Endothelial cell of umbilical vein (primary cell): ENCODE measurements at regions not wholly inside any gene's neighbourhood (a gene's known extent, or its start where the extent isn't known, plus 50 kb on each side); places are given as distances from the start of the nearest gene placed in this dataset.

ENCODE experiments used
- BruUV-seq: library from RNA; stranded (reverse); fragments of 400-500 nt; replicated peaks from 2 replicates; lab custom pipeline; 2021; lab: Mats Ljungman, UMichigan
- CTCF ChIA-PET: fragments of 300-600, 350-600 bp; sonication (Branson Sonifier 250); formaldehyde crosslinking; loops from one replicate; lab custom pipeline; 2021; ENCODE audit warnings: antibody characterized with exemption, inconsistent platforms; lab: Charles Lee
- POLR2A ChIA-PET: fragments of 300-600, 350-600 bp; sonication (Branson Sonifier 250); formaldehyde crosslinking; loops from one replicate; lab custom pipeline; 2021; ENCODE audit warnings: antibody characterized with exemption, inconsistent platforms; lab: Charles Lee
- DNase-seq: peaks from one replicate; pipeline ENCODE4 v3.0.0-alpha.2; 2011; ENCODE audit warnings: low read depth, low spot score
- FAIRE-seq: peaks from 2 replicates; lab custom pipeline; 2011; peaks lifted over from hg19 to GRCh38; lab: Jason Lieb, UNC
- H2AFZ ChIP-seq: 2 replicates; pipeline ENCODE4 v1.6.0; 2012; ENCODE audit warnings: low read depth, low read length, control low read depth, inconsistent platforms
- H3K27ac ChIP-seq: 2 replicates; pipeline ENCODE4 v1.5.1; 2011; ENCODE audit warnings: low read depth, mild to moderate bottlenecking, control low read depth, low read length, moderate library complexity; ENCODE audit not compliant: insufficient read depth
- H3K27me3 ChIP-seq, 2 experiments: 2 replicates each; pipeline versions ENCODE4 v1.6.0 to v1.6.1; 2011; ENCODE audit warnings: low read length in 2 of 2, mixed read lengths in 1 of 2; ENCODE audit not compliant: control insufficient read depth in 2 of 2, insufficient read depth in 2 of 2
- H3K36me3 ChIP-seq, 2 experiments: 2 replicates in 1 of 2; 3 replicates in 1 of 2; pipeline ENCODE4 v1.5.1; 2011; ENCODE audit warnings: low read length in 2 of 2, mild to moderate bottlenecking in 1 of 2, moderate library complexity in 1 of 2; ENCODE audit not compliant: control insufficient read depth in 2 of 2, insufficient read depth in 2 of 2; ENCODE audit errors: extremely low read depth in 1 of 2
- H3K4me1 ChIP-seq: 3 replicates; pipeline ENCODE4 v1.5.1; 2011; ENCODE audit warnings: mild to moderate bottlenecking, low read length; ENCODE audit not compliant: control insufficient read depth, insufficient read depth; ENCODE audit errors: extremely low read depth
- H3K4me2 ChIP-seq: 2 replicates; pipeline ENCODE4 v1.6.1; 2011; ENCODE audit warnings: low read length, control low read depth, mixed read lengths; ENCODE audit not compliant: insufficient read depth
- H3K4me3 ChIP-seq, 3 experiments: fragments of 200-600 bp in 1 of 3; sonication (generic), shearing (Covaris generic) in 1 of 3; replicated peaks in 1 of 3; 2 replicates each; pipeline ENCODE4 v1.5.1; 2011 to 2016; ENCODE audit warnings: control low read depth in 3 of 3, low read length in 3 of 3, mild to moderate bottlenecking in 2 of 3, inconsistent platforms in 1 of 3, low read depth in 1 of 3, moderate library complexity in 1 of 3; ENCODE audit not compliant: insufficient read depth in 1 of 3
- H3K79me2 ChIP-seq: 2 replicates; pipeline ENCODE4 v1.6.0; 2012; ENCODE audit warnings: low read length, inconsistent platforms; ENCODE audit not compliant: control insufficient read depth, insufficient read depth
- H3K9ac ChIP-seq: replicated peaks from 2 replicates; pipeline ENCODE3; 2011; ENCODE audit warnings: low read length, control low read depth; ENCODE audit not compliant: insufficient read depth; ENCODE audit errors: extremely low read depth
- H3K9me1 ChIP-seq: replicated peaks from 3 replicates; pipeline ENCODE4 v1.6.0; 2011; ENCODE audit warnings: mild to moderate bottlenecking, low read length; ENCODE audit not compliant: control insufficient read depth, insufficient read depth; ENCODE audit errors: extremely low read depth
- H3K9me3 ChIP-seq: replicated peaks from 2 replicates; pipeline ENCODE4 v1.5.1; 2012; ENCODE audit warnings: low read length, inconsistent platforms; ENCODE audit not compliant: control insufficient read depth, insufficient read depth
- H4K20me1 ChIP-seq: replicated peaks from 2 replicates; pipeline ENCODE3; 2011; ENCODE audit warnings: mild to moderate bottlenecking, low read length; ENCODE audit not compliant: control insufficient read depth, insufficient read depth; ENCODE audit errors: extremely low read depth
- EZH2 ChIP-seq: IDR thresholded peaks from 2 replicates; pipeline ENCODE4 v1.6.1; 2012; ENCODE audit warnings: borderline replicate concordance, low read depth, mild to moderate bottlenecking, moderate library complexity, low read length, inconsistent platforms; ENCODE audit not compliant: severe bottlenecking
- FOS ChIP-seq: IDR thresholded peaks from 2 replicates; pipeline ENCODE4 v1.6.1; 2011; ENCODE audit warnings: mild to moderate bottlenecking, low read length, moderate library complexity, borderline replicate concordance; ENCODE audit not compliant: insufficient read depth
- GATA2 ChIP-seq: IDR thresholded peaks from 2 replicates; pipeline ENCODE4 v1.7.0; 2011; ENCODE audit warnings: low read depth, mild to moderate bottlenecking, moderate library complexity, mixed read lengths, low read length; ENCODE audit not compliant: insufficient read length, insufficient read depth
- JUN ChIP-seq: IDR thresholded peaks from 2 replicates; pipeline ENCODE4 v1.6.1; 2011; ENCODE audit warnings: borderline replicate concordance, low read depth; ENCODE audit not compliant: insufficient read length, insufficient read depth
- MYC ChIP-seq: IDR thresholded peaks from one replicate; pipeline ENCODE4 v1.6.1; 2011; ENCODE audit warnings: mild to moderate bottlenecking, low read depth, low read length
- POLR2A ChIP-seq: IDR thresholded peaks from 2 replicates; pipeline ENCODE4 v1.6.1; 2012; ENCODE audit warnings: low read depth, mild to moderate bottlenecking, control low read depth, low read length
- POLR2AphosphoS5 ChIP-seq: IDR thresholded peaks from 2 replicates; pipeline ENCODE4 v1.6.1; 2012; ENCODE audit warnings: low read depth, mild to moderate bottlenecking, control low read depth, low read length, moderate library complexity; ENCODE audit not compliant: insufficient read depth
- dilution Hi-C: fragments of 300-500 bp; cut with MboI; formaldehyde crosslinking; loops from one replicate; pipeline ENCODE4 v1.15.0; 2019; ENCODE audit warnings: low sequenced_read_pairs; ENCODE audit not compliant: extremely low pct_ligation_motif_present
- intact Hi-C: fragments of 100-400 bp; cut with micrococcal nuclease; formaldehyde crosslinking; loops from one replicate; pipeline ENCODE4 v1.10.0; 2022
- TF ChIP-seq, protein P1 (sequence below): IDR thresholded peaks from 2 replicates; pipeline ENCODE4 v1.6.1; 2011; ENCODE audit not compliant: insufficient read depth, insufficient read length
- TF ChIP-seq, protein P2 (sequence below), 2 donors: IDR thresholded peaks; 1 replicate in 1 of 2; 2 replicates in 1 of 2; pipeline ENCODE4 v1.5.1; 2011; ENCODE audit warnings: low read length in 2 of 2, mild to moderate bottlenecking in 2 of 2, moderate library complexity in 2 of 2, control low read depth in 1 of 2, inconsistent platforms in 1 of 2, low read depth in 1 of 2; ENCODE audit not compliant: insufficient read depth in 1 of 2; ENCODE audit errors: extremely low read depth in 1 of 2

DNA sequence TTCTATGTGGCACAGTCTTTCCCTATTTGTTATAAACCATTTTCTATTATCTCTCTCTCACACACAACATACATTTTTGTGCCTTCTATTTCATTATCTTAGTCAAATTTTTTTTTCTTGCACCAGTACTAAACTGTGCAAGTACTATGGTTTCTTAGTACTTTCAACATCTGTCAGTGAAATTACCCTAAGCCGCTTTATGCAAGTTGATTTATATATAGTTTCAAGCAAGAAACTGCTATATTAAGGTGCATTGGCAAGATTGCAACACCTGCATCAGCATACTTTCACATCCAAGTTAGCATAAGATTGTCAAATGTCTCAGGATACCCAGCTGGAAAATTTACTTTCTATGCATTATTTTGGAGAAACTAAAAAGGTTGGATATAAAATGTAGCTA, 180.2 kb upstream of the FSTL5 start:
- CTCF ChIA-PET = no interaction called here
- Histone ChIP-seq H3K9ac (no peak overlapping the region), H3K27me3 (no peaks in the 10 kb centered on the region), H2AFZ (no peak overlapping the region), H3K27ac (no peak overlapping the region), H3K4me2 (no peak overlapping the region), H3K36me3 (no peaks in the 10 kb centered on the region), H4K20me1 (no peaks in the 10 kb centered on the region), H3K9me1 (no peaks in the 10 kb centered on the region), H3K4me1 (no peaks in the 10 kb centered on the region), H3K79me2 (no peaks in the 10 kb centered on the region), H3K9me3 (no peaks in the 10 kb centered on the region), H3K4me3 (no peak overlapping the region)
- dilution Hi-C loops = no loop called here
- TF ChIP-seq FOS (no peak), JUN (no peak), EZH2 (no peak), POLR2AphosphoS5 (no peak), MYC (no peak), POLR2A (no peak), GATA2 (no peak)
- TF ChIP-seq, protein P1, sequence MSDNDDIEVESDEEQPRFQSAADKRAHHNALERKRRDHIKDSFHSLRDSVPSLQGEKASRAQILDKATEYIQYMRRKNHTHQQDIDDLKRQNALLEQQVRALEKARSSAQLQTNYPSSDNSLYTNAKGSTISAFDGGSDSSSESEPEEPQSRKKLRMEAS = no peak
- TF ChIP-seq, protein P2, sequence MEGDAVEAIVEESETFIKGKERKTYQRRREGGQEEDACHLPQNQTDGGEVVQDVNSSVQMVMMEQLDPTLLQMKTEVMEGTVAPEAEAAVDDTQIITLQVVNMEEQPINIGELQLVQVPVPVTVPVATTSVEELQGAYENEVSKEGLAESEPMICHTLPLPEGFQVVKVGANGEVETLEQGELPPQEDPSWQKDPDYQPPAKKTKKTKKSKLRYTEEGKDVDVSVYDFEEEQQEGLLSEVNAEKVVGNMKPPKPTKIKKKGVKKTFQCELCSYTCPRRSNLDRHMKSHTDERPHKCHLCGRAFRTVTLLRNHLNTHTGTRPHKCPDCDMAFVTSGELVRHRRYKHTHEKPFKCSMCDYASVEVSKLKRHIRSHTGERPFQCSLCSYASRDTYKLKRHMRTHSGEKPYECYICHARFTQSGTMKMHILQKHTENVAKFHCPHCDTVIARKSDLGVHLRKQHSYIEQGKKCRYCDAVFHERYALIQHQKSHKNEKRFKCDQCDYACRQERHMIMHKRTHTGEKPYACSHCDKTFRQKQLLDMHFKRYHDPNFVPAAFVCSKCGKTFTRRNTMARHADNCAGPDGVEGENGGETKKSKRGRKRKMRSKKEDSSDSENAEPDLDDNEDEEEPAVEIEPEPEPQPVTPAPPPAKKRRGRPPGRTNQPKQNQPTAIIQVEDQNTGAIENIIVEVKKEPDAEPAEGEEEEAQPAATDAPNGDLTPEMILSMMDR (IDR thresholded peaks at IDR 0.05; ENCODE audit: extremely low read depth in 1 of 2, insufficient read depth in 1 of 2, low read depth in 1 of 2, low read length in 2 of 2) = no peak
- BruUV-seq = no TSS peak
- FAIRE-seq = no peak
- POLR2A ChIA-PET = no interaction called here
- intact Hi-C loops = no loop called here
- DNase-seq = no peak
